Neural progenitor cell (in vitro differentiated cells): ENCODE measurements at regions not wholly inside any gene's neighbourhood (a gene's known extent, or its start where the extent isn't known, plus 50 kb on each side); places are given as distances from the start of the nearest gene placed in this dataset.
"Not testable (repeated sequence)": the region's sequence is repeated elsewhere in the genome, so short reads cannot be mapped to it uniquely, and the experiment has no call there.

Source experiments
- DNase-seq: peaks from one replicate; pipeline ENCODE4 v3.0.0-alpha.2; 2016; ENCODE audit warnings: low spot score
- H2AFZ ChIP-seq: fragments of 200-600 bp; sonication (generic); replicated peaks from 2 replicates; pipeline ENCODE4 v1.6.1; 2016; ENCODE audit warnings: antibody characterized with exemption
- H3F3A ChIP-seq: fragments of 200-600 bp; sonication (generic); 2 replicates; pipeline ENCODE4 v1.6.1; 2016; ENCODE audit warnings: antibody characterized with exemption, low read depth
- H3K27ac ChIP-seq: fragments of 200-600 bp; sonication (generic); 2 replicates; pipeline ENCODE4 v1.5.1; 2016; ENCODE audit warnings: mild to moderate bottlenecking
- H3K27me3 ChIP-seq: fragments of 200-600 bp; sonication (generic); 2 replicates; pipeline ENCODE4 v1.6.1; 2016; ENCODE audit warnings: mild to moderate bottlenecking, moderate library complexity
- H3K36me3 ChIP-seq: fragments of 200-600 bp; sonication (generic); 2 replicates; pipeline ENCODE4 v1.5.1; 2016
- H3K4me1 ChIP-seq: fragments of 200-600 bp; sonication (generic); 2 replicates; pipeline ENCODE4 v1.6.1; 2016; ENCODE audit warnings: mixed run types
- H3K4me2 ChIP-seq: fragments of 200-600 bp; sonication (generic); 2 replicates; pipeline ENCODE4 v1.6.1; 2016
- H3K4me3 ChIP-seq: fragments of 200-600 bp; sonication (generic); 2 replicates; pipeline ENCODE4 v1.5.1; 2016
- H3K79me2 ChIP-seq: fragments of 200-600 bp; sonication (generic); 2 replicates; pipeline ENCODE4 v1.6.1; 2016; ENCODE audit warnings: low read depth
- H3K9ac ChIP-seq: fragments of 200-600 bp; sonication (generic); 2 replicates; pipeline ENCODE4 v1.6.1; 2016
- H3K9me3 ChIP-seq: fragments of 200-600 bp; sonication (generic); 2 replicates; pipeline ENCODE4 v1.5.1; 2016; ENCODE audit warnings: low read depth
- H4K20me1 ChIP-seq: fragments of 200-600 bp; sonication (generic); 2 replicates; pipeline ENCODE4 v1.6.1; 2016; ENCODE audit warnings: low read depth
- H3K27ac Mint-ChIP-seq: 3 replicates; pipeline ENCODE4 v1.8.0; 2021; ENCODE audit warnings: mixed read lengths
- H3K27me3 Mint-ChIP-seq: 2 replicates; pipeline ENCODE4 v1.8.0; 2022; ENCODE audit warnings: low read depth, mild to moderate bottlenecking, inconsistent platforms, moderate library complexity, mixed read lengths; ENCODE audit not compliant: insufficient read depth
- H3K36me3 Mint-ChIP-seq: 3 replicates; pipeline ENCODE4 v1.8.0; 2021; ENCODE audit warnings: mixed read lengths
- H3K4me1 Mint-ChIP-seq: 3 replicates; pipeline ENCODE4 v1.8.0; 2021; ENCODE audit warnings: mixed read lengths
- H3K4me3 Mint-ChIP-seq: 3 replicates; pipeline ENCODE4 v1.8.0; 2021; ENCODE audit warnings: mild to moderate bottlenecking, moderate library complexity, mixed read lengths
- H3K9me3 Mint-ChIP-seq: 3 replicates; pipeline ENCODE4 v1.8.0; 2020; ENCODE audit warnings: mixed read lengths
- CTCF ChIP-seq: fragments of 200-600 bp; sonication (generic); IDR thresholded peaks from 2 replicates; pipeline ENCODE4 v1.5.1; 2017; ENCODE audit warnings: antibody characterized with exemption, mild to moderate bottlenecking
- EZH2 ChIP-seq: fragments of 200-600 bp; sonication (generic); IDR thresholded peaks from 2 replicates; pipeline ENCODE4 v1.6.1; 2017; ENCODE audit warnings: antibody characterized with exemption, mild to moderate bottlenecking, moderate library complexity
- EZH2phosphoT487 ChIP-seq: fragments of 200-600 bp; sonication (generic); IDR thresholded peaks from 2 replicates; pipeline ENCODE4 v1.6.1; 2017; ENCODE audit warnings: antibody characterized with exemption

GRCh38 chr7:22040923-22041595, 95.4 kb upstream of the CDCA7L start:
- Histone ChIP-seq H3K9me3 (no peaks in the 10 kb centered on the region), H2AFZ (no peak overlapping the region), H3K27me3 (no peaks in the 10 kb centered on the region), H3K4me2 (no peak overlapping the region), H3K27ac (no peak overlapping the region), H3K9ac (no peak overlapping the region), H3K79me2 (no peaks in the 10 kb centered on the region), H3F3A (no peaks in the 10 kb centered on the region), H3K4me3 (no peak overlapping the region), H3K4me1 (no peaks in the 10 kb centered on the region), H4K20me1 (no peaks in the 10 kb centered on the region), H3K36me3 (peaks cover 3% of the 10 kb centered on the region)
- TF ChIP-seq EZH2phosphoT487, result no peak
- no peak for TF ChIP-seq CTCF
- no peak for TF ChIP-seq EZH2
- Mint-ChIP-seq H3K27ac (no peak overlapping the region), H3K36me3 (no peaks in the 10 kb centered on the region), H3K4me1 (no peaks in the 10 kb centered on the region), H3K4me3 (no peak overlapping the region), H3K9me3 (peaks cover 25% of the 10 kb centered on the region), H3K27me3 (no peaks in the 10 kb centered on the region)
- no peak for DNase-seq

- H3K9ac ChIP-seq, result no peak overlapping the region
- no peak for TF ChIP-seq CTCF
- no peak for TF ChIP-seq EZH2phosphoT487
- TF ChIP-seq EZH2, result no peak
- H3K27ac Mint-ChIP-seq, result no peak overlapping the region
- no peaks in the 10 kb centered on the region for H4K20me1 ChIP-seq
- H3K4me1 ChIP-seq, result no peaks in the 10 kb centered on the region
- H3K9me3 Mint-ChIP-seq, result peaks cover 18% of the 10 kb centered on the region
- peaks cover 3% of the 10 kb centered on the region for H3K36me3 ChIP-seq
- H3K9me3 ChIP-seq, result no peaks in the 10 kb centered on the region
- H3F3A ChIP-seq, result no peaks in the 10 kb centered on the region
- no peaks in the 10 kb centered on the region for H3K4me1 Mint-ChIP-seq
- H3K4me3 ChIP-seq, result no peak overlapping the region
- no peaks in the 10 kb centered on the region for H3K36me3 Mint-ChIP-seq
- H3K27me3 Mint-ChIP-seq, result no peaks in the 10 kb centered on the region
- H3K4me3 Mint-ChIP-seq, result no peak overlapping the region
- no peak overlapping the region for H3K4me2 ChIP-seq
- H3K27me3 ChIP-seq, result no peaks in the 10 kb centered on the region
- no peak overlapping the region for H3K27ac ChIP-seq
- DNase-seq, result no peak
- H3K79me2 ChIP-seq, result no peaks in the 10 kb centered on the region
- H2AFZ ChIP-seq, result no peak overlapping the region
Measured at GRCh38 chr7:22039670-22040069, 94.0 kb upstream of the CDCA7L start.

- not testable (repeated sequence) for H2AFZ ChIP-seq, H3K27me3 ChIP-seq, H4K20me1 ChIP-seq, H3K27ac ChIP-seq, H3K9me3 ChIP-seq, H3K9ac ChIP-seq, H3K4me1 Mint-ChIP-seq, H3F3A ChIP-seq, H3K4me1 ChIP-seq, DNase-seq, H3K4me3 ChIP-seq, H3K36me3 ChIP-seq, H3K79me2 ChIP-seq, H3K4me2 ChIP-seq, H3K27ac Mint-ChIP-seq, H3K4me3 Mint-ChIP-seq, H3K27me3 Mint-ChIP-seq, H3K36me3 Mint-ChIP-seq
- H3K9me3 Mint-ChIP-seq, result peaks cover 17% of the 10 kb centered on the region
Measured at GRCh38 chr7:22032356-22032755, 86.7 kb upstream of the CDCA7L start.

GRCh38 chr7:22028656-22029055, 83.0 kb upstream of the CDCA7L start:
- not testable (repeated sequence) for H3K27ac Mint-ChIP-seq, H3K36me3 ChIP-seq, H3K4me1 Mint-ChIP-seq, H3K36me3 Mint-ChIP-seq, H3K4me1 ChIP-seq, H3K9ac ChIP-seq, H3K27ac ChIP-seq, H3K79me2 ChIP-seq, H3K4me3 ChIP-seq, H3K27me3 ChIP-seq, H4K20me1 ChIP-seq, DNase-seq, H3K4me3 Mint-ChIP-seq, H3K4me2 ChIP-seq, H3K27me3 Mint-ChIP-seq, H2AFZ ChIP-seq, H3F3A ChIP-seq, H3K9me3 ChIP-seq
- peaks cover 21% of the 10 kb centered on the region for H3K9me3 Mint-ChIP-seq
